GM19463 (cell line): ENCODE measurements at regions not wholly inside any gene's neighbourhood (a gene's known extent, or its start where the extent isn't known, plus 50 kb on each side); places are given as distances from the start of the nearest gene placed in this dataset.

ENCODE experiments used
- ATAC-seq: cut with Tn5 transposase; IDR thresholded peaks from one replicate; pipeline ENCODE4 v1.9.1; 2021; ENCODE audit warnings: mild to moderate bottlenecking, moderate library complexity; ENCODE audit not compliant: unreplicated experiment

GRCh38 chr2:176467595-176467994 lies 198.4 kb downstream of the MTX2 start:
- no peak for ATAC-seq

GRCh38 chr2:176468457-176469113 lies 199.3 kb downstream of the MTX2 start:
- no peak for ATAC-seq

GRCh38 chr2:176470713-176471112 lies 201.5 kb downstream of the MTX2 start:
- ATAC-seq = no peak

DNA sequence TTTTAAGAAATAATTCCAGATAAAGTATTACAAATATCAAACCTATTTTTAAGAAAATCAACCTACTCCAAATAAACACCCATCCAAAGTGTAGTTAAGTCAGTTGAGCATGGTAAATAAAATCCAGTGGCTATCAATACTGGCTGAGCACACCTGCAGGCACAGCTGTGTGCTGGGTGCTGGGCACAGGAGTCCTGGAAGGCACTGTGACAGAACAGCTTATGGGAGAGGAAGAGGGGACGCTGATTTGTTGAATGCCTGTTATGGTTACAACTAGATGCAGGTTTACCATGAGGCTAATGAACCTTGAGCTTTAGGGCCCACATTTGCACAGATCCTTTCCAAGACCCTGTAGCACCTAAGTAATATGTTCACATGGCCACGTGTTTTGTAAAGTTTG lies 202.7 kb downstream of the MTX2 start:
- no peak for ATAC-seq

DNA sequence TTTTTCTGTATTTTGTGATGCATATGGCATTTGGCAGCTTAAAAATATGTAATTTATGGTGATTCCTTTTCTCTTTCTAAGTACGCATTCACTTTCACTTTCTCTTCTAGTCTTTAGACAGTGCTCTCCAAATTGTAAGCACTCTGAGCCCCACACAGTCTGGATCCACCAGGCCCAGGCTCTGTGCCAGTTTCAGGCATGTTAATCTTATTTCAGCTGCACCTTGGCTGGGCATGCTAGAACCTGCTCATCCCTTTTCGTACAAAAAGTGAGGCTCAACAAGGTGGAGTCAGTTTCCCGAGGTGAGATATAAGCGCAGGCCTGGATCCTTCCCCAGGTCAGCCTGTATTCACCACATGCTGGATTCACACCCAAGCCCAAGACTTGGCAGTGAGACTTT lies 203.9 kb downstream of the MTX2 start:
- ATAC-seq = peak; percentile 81

DNA sequence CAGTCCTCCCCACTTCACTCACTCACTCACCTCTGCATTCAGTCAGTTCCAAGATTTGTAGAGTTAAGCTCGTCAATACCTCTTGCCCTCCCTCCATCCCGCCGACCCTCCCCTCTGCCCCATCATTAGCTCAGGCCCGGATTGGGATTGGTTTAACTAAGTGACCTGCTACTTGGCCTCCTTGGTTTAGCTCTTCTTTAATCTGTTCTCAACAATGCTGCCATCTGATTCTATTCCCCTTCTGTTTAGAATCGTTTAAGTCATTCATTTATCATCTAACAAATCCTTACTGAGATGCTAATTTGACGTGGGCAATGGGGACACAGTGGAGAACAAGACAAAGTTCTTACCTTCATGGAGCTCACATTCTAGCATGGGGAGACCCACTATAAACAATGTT lies 204.6 kb downstream of the MTX2 start:
- ATAC-seq = no peak

DNA sequence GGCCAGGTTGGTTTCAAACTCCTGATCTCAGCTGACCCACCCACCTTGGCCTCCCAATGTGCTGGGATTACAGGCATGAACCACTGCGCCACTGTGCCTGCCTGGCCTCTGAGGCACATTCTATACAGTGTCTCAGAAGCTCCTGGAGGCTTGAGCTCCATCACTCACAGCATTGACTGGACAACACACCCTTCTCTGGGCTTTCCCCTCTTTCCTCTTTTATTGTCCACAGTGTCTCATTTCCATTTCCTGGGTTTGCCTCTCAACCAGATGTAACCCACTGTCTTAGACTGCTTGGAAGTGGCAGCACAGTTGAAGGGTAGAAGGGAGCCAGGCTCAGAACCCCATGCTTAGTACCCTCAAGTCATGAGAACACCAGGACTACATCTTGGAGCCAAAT lies 208.1 kb downstream of the MTX2 start:
- no peak for ATAC-seq

DNA sequence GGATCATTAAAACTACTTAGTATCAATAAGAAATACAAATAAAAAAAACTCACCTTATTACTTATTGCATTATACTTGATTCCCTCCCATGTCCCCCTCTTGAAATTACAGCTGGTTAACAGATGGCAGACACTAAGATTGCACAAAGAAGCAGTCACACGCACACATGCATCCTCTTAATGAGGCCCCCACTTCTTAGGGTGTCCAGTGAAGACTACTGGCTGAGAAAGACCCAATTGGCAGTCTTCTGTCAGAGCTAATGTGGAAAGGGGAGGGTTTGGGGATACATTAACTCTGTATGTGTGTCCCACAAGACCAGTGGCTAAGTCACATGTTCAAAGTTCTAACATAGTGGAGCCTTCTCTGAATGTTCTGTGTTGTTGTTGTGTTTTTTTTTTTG lies 210.7 kb downstream of the MTX2 start:
- ATAC-seq = no peak

DNA sequence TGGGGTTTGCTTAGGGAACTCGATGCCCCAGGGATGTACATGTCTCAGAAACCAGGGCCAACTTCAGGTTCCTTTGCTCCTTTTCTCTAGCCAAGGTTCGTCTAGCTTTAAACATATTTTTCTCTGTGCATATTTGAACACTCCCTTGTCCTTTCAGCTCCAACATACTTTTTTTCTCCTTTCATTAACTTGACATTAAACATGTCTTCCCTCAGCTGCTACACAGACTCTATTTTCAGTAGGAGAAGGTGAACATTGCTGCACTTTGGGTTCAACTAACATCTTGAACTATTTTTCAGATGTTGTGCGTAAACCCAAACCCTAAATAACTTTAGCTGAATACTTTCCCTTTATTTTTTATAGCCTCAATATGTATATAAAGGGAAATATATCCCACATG lies 212.9 kb downstream of the MTX2 start:
- ATAC-seq = no peak

GRCh38 chr2:176483476-176483875 lies 214.2 kb downstream of the MTX2 start:
- ATAC-seq = no peak

DNA sequence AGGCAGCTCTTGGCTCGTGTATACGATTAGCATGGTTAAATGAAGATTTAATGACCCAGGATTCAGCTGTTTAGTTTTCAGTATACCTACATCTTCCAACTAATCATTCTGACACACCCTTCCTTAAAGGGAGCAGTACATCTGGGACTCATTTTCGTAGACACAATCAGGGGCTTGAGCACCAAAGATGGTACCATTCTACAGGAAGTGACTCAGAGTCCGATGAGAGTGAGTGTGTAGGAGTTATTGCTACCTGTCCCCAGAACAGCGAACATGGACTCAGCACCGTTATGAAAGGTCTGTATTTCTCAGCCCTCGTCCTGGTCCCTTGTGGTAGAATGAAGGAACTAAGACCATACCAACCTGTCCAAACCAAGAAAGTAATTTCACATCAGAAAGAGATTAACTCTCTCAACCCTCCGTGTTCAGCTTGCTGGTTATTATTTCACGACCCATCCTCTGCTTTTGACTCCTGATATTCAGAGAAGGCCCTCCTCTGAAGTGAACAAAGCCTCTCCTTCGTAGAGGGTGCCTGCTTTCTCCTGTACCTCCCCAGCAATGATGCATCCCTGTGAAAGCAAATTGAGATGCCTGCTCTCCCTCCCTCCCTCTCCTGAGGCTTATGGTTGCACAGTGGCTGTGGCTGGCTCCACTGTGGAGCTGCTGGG lies 214.8 kb downstream of the MTX2 start:
- ATAC-seq = no peak

DNA sequence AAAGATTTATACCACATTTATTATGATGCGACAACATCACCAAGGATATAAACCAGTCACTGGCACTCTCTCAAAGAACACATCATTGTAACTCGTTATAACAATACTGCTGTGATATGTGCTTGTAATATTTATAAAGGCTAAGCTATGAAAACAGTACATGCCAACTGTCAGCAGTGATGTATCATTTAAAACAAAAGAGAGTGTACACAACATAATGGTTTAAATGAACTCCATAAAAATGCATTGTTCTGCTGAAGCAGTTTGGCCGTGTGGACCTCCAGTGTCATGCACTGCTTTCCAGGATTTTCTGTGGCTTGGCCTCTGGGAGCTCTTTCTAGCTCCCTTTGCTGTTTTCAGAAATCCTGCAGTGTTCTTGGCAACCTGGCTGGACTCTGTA lies 215.6 kb downstream of the MTX2 start:
- ATAC-seq = no peak

DNA sequence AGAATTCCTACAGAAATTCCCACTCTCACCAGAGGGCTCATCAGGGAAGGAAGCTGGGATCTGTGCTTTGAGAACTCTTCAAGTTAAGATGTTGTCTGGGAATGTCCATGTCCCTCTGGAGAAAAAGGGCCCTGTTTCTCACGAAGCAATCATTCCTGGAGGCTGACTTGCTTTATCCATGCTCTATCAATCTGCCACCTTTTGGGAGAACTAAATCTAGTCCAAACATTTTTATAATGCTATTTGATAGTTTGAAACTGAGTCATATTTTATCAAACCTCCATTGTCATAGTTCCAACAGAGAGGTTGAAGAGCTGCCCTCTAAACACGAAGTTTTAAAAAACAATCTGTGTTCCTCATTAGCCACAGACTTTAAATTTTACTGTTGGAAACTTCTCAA lies 219.2 kb downstream of the MTX2 start:
- no peak for ATAC-seq

- ATAC-seq = no peak
These were observed 221.0 kb downstream of the MTX2 start for GRCh38 chr2:176490061-176490861.

DNA sequence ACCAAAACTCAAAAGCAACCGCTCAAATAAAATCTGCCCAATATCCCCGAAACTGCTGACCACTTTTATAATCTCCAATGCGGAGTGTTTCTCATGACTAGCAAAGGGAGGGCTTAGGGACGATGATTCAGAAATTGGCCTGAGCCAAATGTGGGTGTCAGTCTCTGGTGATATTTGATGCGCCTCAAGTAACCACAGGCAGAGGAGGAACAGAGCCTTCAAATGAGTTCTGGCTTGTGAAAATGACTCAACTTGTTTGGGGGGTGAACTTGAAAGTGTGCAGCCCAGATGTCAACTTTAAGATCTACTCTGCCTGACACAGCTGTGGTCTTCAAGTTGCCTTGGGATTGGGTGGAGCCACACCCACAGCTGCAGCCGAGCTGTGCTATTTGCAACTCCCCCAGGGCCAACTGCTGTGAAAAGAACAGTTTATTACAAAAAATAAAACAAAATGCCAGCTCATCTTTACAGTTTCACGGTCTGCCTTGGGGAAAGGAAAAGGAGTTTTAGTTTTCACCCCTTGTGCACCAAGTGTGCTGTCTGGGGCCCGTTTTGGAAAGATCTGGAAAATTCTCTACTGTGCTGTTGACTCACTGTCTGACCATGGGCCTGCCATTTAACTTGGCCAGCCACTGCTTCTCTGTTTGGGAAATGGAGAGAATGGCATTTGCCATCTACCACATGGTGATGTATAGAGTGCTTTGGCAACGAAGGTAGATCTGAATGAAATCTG lies 222.1 kb downstream of the MTX2 start:
- ATAC-seq = peak; percentile 90

- ATAC-seq = no peak
These were observed 223.3 kb downstream of the MTX2 start for GRCh38 chr2:176492583-176492982.

DNA sequence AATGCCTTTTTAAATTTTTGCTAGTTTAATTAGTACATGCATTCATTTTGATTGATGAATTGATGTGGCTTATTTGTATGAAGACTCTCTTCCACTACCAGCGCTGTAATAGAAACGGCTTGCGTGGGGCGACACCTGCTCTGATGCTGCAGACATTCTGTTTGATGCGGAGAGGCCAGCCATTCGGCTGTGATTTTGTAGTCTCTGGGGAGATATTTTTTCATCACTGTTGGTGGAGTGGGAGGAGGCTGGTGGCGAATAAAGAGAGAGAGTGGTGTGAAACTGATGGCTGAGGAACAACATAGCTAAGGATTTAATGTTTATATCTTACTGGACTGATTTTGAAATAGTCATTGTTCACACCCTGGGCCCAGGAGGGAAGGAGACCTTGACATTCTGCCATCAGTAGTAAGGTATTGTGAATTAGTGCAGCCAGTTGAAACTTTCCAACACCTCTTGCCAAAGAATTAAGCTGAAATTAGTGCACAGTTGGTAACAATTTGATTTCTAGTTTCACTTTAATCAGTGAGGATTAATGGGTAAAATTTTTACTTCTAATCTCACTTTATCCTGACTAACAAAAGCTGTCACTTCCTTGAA lies 224.1 kb downstream of the MTX2 start:
- ATAC-seq = peak; percentile 31

- no peak for ATAC-seq
These were observed 224.7 kb downstream of the MTX2 start for GRCh38 chr2:176493909-176494308.

GRCh38 chr2:176494949-176495353 lies 225.7 kb downstream of the MTX2 start:
- ATAC-seq = no peak

GRCh38 chr2:176495826-176496225 lies 226.6 kb downstream of the MTX2 start:
- ATAC-seq = no peak

DNA sequence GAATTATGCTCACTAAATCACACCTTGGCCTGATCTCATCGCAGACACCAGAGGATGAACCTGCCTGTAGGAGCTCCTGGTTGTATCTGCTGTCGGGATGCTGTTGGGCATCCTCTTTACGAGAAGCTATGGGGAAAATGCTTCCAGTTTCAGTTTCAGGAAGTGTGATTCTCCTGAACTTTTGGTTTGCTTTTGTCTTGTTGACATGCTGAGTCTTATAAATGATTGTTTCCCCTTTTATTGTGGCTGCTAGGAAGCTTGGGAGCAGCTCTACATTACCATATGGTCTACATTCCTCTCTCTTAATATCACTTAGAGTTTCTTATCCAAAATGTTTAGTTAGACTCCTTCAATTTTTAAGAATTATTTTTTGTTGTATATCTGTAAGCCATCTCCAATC lies 227.5 kb downstream of the MTX2 start:
- no peak for ATAC-seq
